K562 (cell line): ENCODE measurements at regions not wholly inside any gene's neighbourhood (a gene's known extent, or its start where the extent isn't known, plus 50 kb on each side); places are given as distances from the start of the nearest gene placed in this dataset.
A peak's percentile ranks its signal among the peaks of the same experiment; 100 is the strongest.

Experiments
- ATAC-seq: fragments of 200-7000 bp; cut with Tn5 transposase; 3 replicates; pipeline ENCODE4 v1.9.1; 2020; ENCODE audit warnings: moderate library complexity
- BruUV-seq: library from RNA; stranded (reverse); fragments of 400-500 nt; replicated peaks from 2 replicates; lab custom pipeline; 2021; lab: Mats Ljungman, UMichigan
- CTCF ChIA-PET: fragments of 300-600 bp; formaldehyde crosslinking; extraction: SDS; loops from one replicate; lab custom pipeline; 2021; ENCODE audit warnings: low intra/inter-chr PET ratio; lab: Yijun Ruan, JAX
- POLR2A ChIA-PET: fragments of 300-600, 350-650 bp; sonication (Branson Sonifier 250); formaldehyde crosslinking; extraction: SDS; loops from one replicate; lab custom pipeline; 2021; ENCODE audit warnings: antibody characterized with exemption, inconsistent platforms; lab: Yijun Ruan, JAX
- DNase-seq, 4 experiments: peaks; one replicate each; pipeline versions ENCODE4 v3.0.0 to v3.0.0-alpha.2; 2011 to 2018; ENCODE audit warnings: low spot score in 3 of 4, mixed read lengths in 3 of 4; ENCODE audit errors: extremely low read depth in 1 of 4
- FAIRE-seq: peaks from 2 replicates; lab custom pipeline; 2011; peaks lifted over from hg19 to GRCh38; lab: Jason Lieb, UNC
- H2AFZ ChIP-seq: 2 replicates; pipeline ENCODE4 v1.6.0; 2011; ENCODE audit warnings: low read depth, low read length, control low read depth, inconsistent platforms
- H3K27ac ChIP-seq: fragments of 200-600 bp; 3 replicates; pipeline ENCODE4 v1.8.0; 2011; ENCODE audit warnings: low read depth, mild to moderate bottlenecking, control low read depth, inconsistent platforms, low read length, moderate library complexity, mixed read lengths; ENCODE audit errors: extremely low read depth
- H3K27me3 ChIP-seq, 2 experiments: fragments of 300-600 bp in 1 of 2; 2 replicates in 1 of 2; 3 replicates in 1 of 2; pipeline versions ENCODE4 v1.6.0 to v1.8.0; 2011; ENCODE audit warnings: inconsistent platforms in 2 of 2, low read length in 2 of 2, mild to moderate bottlenecking in 1 of 2, mixed read lengths in 1 of 2, moderate library complexity in 1 of 2; ENCODE audit not compliant: control insufficient read depth in 2 of 2, insufficient read depth in 2 of 2
- H3K36me3 ChIP-seq: fragments of 300-600 bp; 3 replicates; pipeline ENCODE4 v1.8.0; 2011; ENCODE audit warnings: mild to moderate bottlenecking, low read length, inconsistent platforms; ENCODE audit not compliant: control insufficient read depth, insufficient read depth
- H3K4me1 ChIP-seq, 2 experiments: fragments of 200-600 bp in 1 of 2; replicated peaks in 1 of 2; 2 replicates in 1 of 2; 3 replicates in 1 of 2; pipeline versions ENCODE4 v1.5.1 to v1.8.0; 2011; ENCODE audit warnings: inconsistent platforms in 2 of 2, low read length in 2 of 2, mild to moderate bottlenecking in 1 of 2, mixed read lengths in 1 of 2, moderate library complexity in 1 of 2; ENCODE audit not compliant: control insufficient read depth in 2 of 2, insufficient read depth in 2 of 2
- H3K4me2 ChIP-seq: 2 replicates; pipeline ENCODE4 v1.6.1; 2011; ENCODE audit warnings: low read length, control low read depth, inconsistent platforms, mixed read lengths; ENCODE audit not compliant: insufficient read depth
- H3K4me3 ChIP-seq: fragments of 200-600 bp; sonication (generic), shearing (Covaris generic); 2 replicates; pipeline ENCODE4 v1.5.1; 2016; ENCODE audit warnings: control low read depth, inconsistent platforms
- H3K79me2 ChIP-seq: fragments of 200-600 bp; 3 replicates; pipeline ENCODE4 v1.8.0; 2011; ENCODE audit warnings: low read length, inconsistent platforms; ENCODE audit not compliant: control insufficient read depth, insufficient read depth
- H3K9ac ChIP-seq, 2 experiments: 2 replicates each; pipeline versions ENCODE4 v1.6.0 to v1.6.1; 2011; ENCODE audit warnings: low read depth in 2 of 2, low read length in 2 of 2, control low read depth in 1 of 2, inconsistent platforms in 1 of 2, mild to moderate bottlenecking in 1 of 2, mixed read lengths in 1 of 2; ENCODE audit not compliant: insufficient read depth in 1 of 2
- H3K9me1 ChIP-seq: one replicate; pipeline ENCODE4 v1.6.0; 2011; ENCODE audit warnings: inconsistent platforms, mild to moderate bottlenecking, low read length, moderate library complexity; ENCODE audit not compliant: control insufficient read depth, insufficient read depth
- H3K9me3 ChIP-seq: replicated peaks from 2 replicates; pipeline ENCODE4 v1.5.1; 2011; ENCODE audit warnings: low read depth, low read length, inconsistent platforms; ENCODE audit not compliant: control insufficient read depth, insufficient read depth
- H4K20me1 ChIP-seq: replicated peaks from 2 replicates; pipeline ENCODE4 v1.6.1; 2011; ENCODE audit warnings: low read length, inconsistent platforms, mixed read lengths; ENCODE audit not compliant: control insufficient read depth, insufficient read depth
- C11orf30 ChIP-seq: fragments of 450-650 bp; IDR thresholded peaks from 2 replicates; pipeline ENCODE4 v1.6.1; 2016; ENCODE audit warnings: low read depth, mild to moderate bottlenecking
- CREB5 ChIP-seq: fragments of 250-450 bp; sonication (Bioruptor Pico); IDR thresholded peaks from 2 replicates; pipeline ENCODE4 v1.5.0; 2020; ENCODE audit warnings: mild to moderate bottlenecking
- FUS ChIP-seq: fragments of 200-400 bp; formaldehyde crosslinking; optimal IDR thresholded peaks from 2 replicates; pipeline ENCODE3; 2017; ENCODE audit warnings: low read depth, low read length
- KLF13 ChIP-seq: fragments of 450-650 bp; IDR thresholded peaks from 2 replicates; pipeline ENCODE4 v1.6.1; 2016; ENCODE audit warnings: missing genetic modification characterization, low read depth, mild to moderate bottlenecking, missing compliant biosample characterization, moderate library complexity, borderline replicate concordance
- MAFF ChIP-seq: IDR thresholded peaks from 2 replicates; pipeline ENCODE4 v1.6.1; 2012; ENCODE audit warnings: low read length, improper control_type of control experiment
- MAFG ChIP-seq: fragments of 450-650 bp; conservative IDR thresholded peaks from 2 replicates; pipeline ENCODE4 v1.6.1; 2016; ENCODE audit warnings: missing genetic modification characterization, missing compliant biosample characterization
- MAFK ChIP-seq: IDR thresholded peaks from 2 replicates; pipeline ENCODE4 v1.6.1; 2011; ENCODE audit warnings: low read length, improper control_type of control experiment
- NONO ChIP-seq, 2 experiments: fragments of 200-400 bp in 1 of 2; fragments of 450-650 bp in 1 of 2; formaldehyde crosslinking in 1 of 2; IDR thresholded peaks; 2 replicates each; pipeline ENCODE4 v1.6.1; 2017; ENCODE audit warnings: low read depth in 2 of 2, mild to moderate bottlenecking in 2 of 2, moderate library complexity in 2 of 2, low read length in 1 of 2
- RUNX1 ChIP-seq: sonication (generic); IDR thresholded peaks from 2 replicates; pipeline ENCODE4 v1.6.1; 2016; ENCODE audit warnings: antibody characterized with exemption, low read depth
- SIX5 ChIP-seq, 2 experiments: IDR thresholded peaks; 2 replicates each; pipeline ENCODE4 v1.6.1; 2011; ENCODE audit warnings: low read length in 2 of 2, borderline replicate concordance in 1 of 2, low read depth in 1 of 2, mild to moderate bottlenecking in 1 of 2, moderate library complexity in 1 of 2; ENCODE audit not compliant: insufficient read depth in 1 of 2
- ZNF133 ChIP-seq: fragments of 250-450 bp; sonication (Bioruptor Pico); IDR thresholded peaks from 2 replicates; pipeline ENCODE4 v1.4.0; 2020; ENCODE audit warnings: mild to moderate bottlenecking
- ZNF212 ChIP-seq: fragments of 450-650 bp; formaldehyde crosslinking; IDR thresholded peaks from 2 replicates; pipeline ENCODE4 v1.4.0; 2020; ENCODE audit warnings: mild to moderate bottlenecking
- ZNF316 ChIP-seq: fragments of 450-650 bp; IDR thresholded peaks from 2 replicates; pipeline ENCODE4 v1.6.1; 2016
- ZNF696 ChIP-seq: fragments of 250-450 bp; sonication (Bioruptor Pico); conservative IDR thresholded peaks from 2 replicates; pipeline ENCODE4 v1.4.0; 2020; ENCODE audit warnings: mild to moderate bottlenecking, moderate library complexity
- ZNF77 ChIP-seq: fragments of 250-450 bp; sonication (Bioruptor Pico); IDR thresholded peaks from 2 replicates; pipeline ENCODE4 v1.5.0; 2020
- ZNF785 ChIP-seq: fragments of 250-450 bp; sonication (Bioruptor Pico); IDR thresholded peaks from 2 replicates; pipeline ENCODE4 v1.4.0; 2020; ENCODE audit warnings: mild to moderate bottlenecking
- WGBS: fragments of 100-300 bp; shearing (Covaris generic); methylation state at CpG from one replicate; pipeline ENCODE4 v1.1.6; 2016; ENCODE audit warnings: low coverage, mixed read lengths; ENCODE audit not compliant: insufficient coverage; ENCODE audit errors: missing lambda C conversion rate; 5-methylcytosine and 5-hydroxymethylcytosine counted together
- in situ Hi-C: fragments of 300-500 bp; cut with MboI; formaldehyde crosslinking; loops from 4 replicates; pipeline ENCODE4 v1.15.0; 2018; ENCODE audit warnings: inconsistent platforms, mixed read lengths
- intact Hi-C: fragments of 100-400 bp; cut with micrococcal nuclease; formaldehyde crosslinking; loops from 2 replicates; pipeline ENCODE4 v1.14.2; 2022

GRCh38 chr5:96533371-96533770, 100.3 kb upstream of the PCSK1 start:
- intact Hi-C loops (no loop called here), in situ Hi-C loops (no loop called here)
- FAIRE-seq (no peak), DNase-seq (no peak), ATAC-seq (no peak)
- ChIA-PET CTCF (no interaction called here), POLR2A (no interaction called here)
- H3K4me3 ChIP-seq: no peak overlapping the region
- BruUV-seq: no TSS peak
- H3K27ac ChIP-seq: no peak overlapping the region
- H3K9me3 ChIP-seq: no peaks in the 10 kb centered on the region
- no peaks in the 10 kb centered on the region for H3K36me3 ChIP-seq
- H3K9ac ChIP-seq: no peak overlapping the region
- WGBS: 1% methylated on average over 4 of the region's 4 CpGs
- H2AFZ ChIP-seq: no peak overlapping the region
- no peak overlapping the region for H3K4me2 ChIP-seq
- H3K4me1 ChIP-seq: no peaks in the 10 kb centered on the region; a peak in 1 of 5 replicates
- H4K20me1 ChIP-seq: no peaks in the 10 kb centered on the region
- no peaks in the 10 kb centered on the region for H3K79me2 ChIP-seq
- H3K27me3 ChIP-seq: no peaks in the 10 kb centered on the region
- no peaks in the 10 kb centered on the region for H3K9me1 ChIP-seq
- TF ChIP-seq CREB5 (CRISPR knock-in tag): no peak
- no peak for TF ChIP-seq ZNF696 (CRISPR knock-in tag)
- no peak for TF ChIP-seq SIX5 (IDR thresholded peaks at IDR 0.05; ENCODE audit: borderline replicate concordance in 1 of 2, insufficient read depth in 1 of 2, low read depth in 1 of 2, low read length in 2 of 2)
- TF ChIP-seq ZNF316: peak; percentile 74
- no peak for TF ChIP-seq ZNF77 (CRISPR knock-in tag)
- no peak for TF ChIP-seq FUS
- TF ChIP-seq C11orf30: peak; percentile 63
- TF ChIP-seq ZNF785 (CRISPR knock-in tag): no peak
- TF ChIP-seq MAFF: peak; percentile 61
- TF ChIP-seq MAFK: peak; percentile 69
- no peak for TF ChIP-seq RUNX1
- TF ChIP-seq ZNF212 (CRISPR knock-in tag): no peak
- TF ChIP-seq KLF13 (tag): no peak
- TF ChIP-seq ZNF133 (CRISPR knock-in tag): no peak
- no peak for TF ChIP-seq NONO (IDR thresholded peaks at IDR 0.05; ENCODE audit: low read depth in 2 of 2, low read length in 1 of 2)
- peak; percentile 67 for TF ChIP-seq MAFG
